ENCODE measurements at regions not wholly inside any gene's neighbourhood (a gene's known extent, or its start where the extent isn't known, plus 50 kb on each side); places are given as distances from the start of the nearest gene placed in this dataset.

- Histone ChIP-seq H3K9ac (ENCODE audit: low read length) (no peak overlapping the region), H3K27me3 (ENCODE audit: insufficient read depth, low read length) (no peaks in the 10 kb centered on the region), H3K36me3 (ENCODE audit: insufficient read depth, low read length) (no peaks in the 10 kb centered on the region), H3K4me2 (ENCODE audit: low read length) (no peak overlapping the region), H3K9me3 (ENCODE audit: insufficient read depth, low read depth, low read length) (peaks cover 12% of the 10 kb centered on the region), H3K4me1 (ENCODE audit: insufficient read depth, low read length) (no peaks in the 10 kb centered on the region), H3K79me2 (ENCODE audit: insufficient read depth, low read length) (no peaks in the 10 kb centered on the region), H3K4me3 (ENCODE audit: insufficient read depth, low read depth, low read length) (no peak overlapping the region), H4K20me1 (ENCODE audit: insufficient read depth, low read length) (no peaks in the 10 kb centered on the region), H3K27ac (ENCODE audit: low read depth, low read length) (no peak overlapping the region), H2AFZ (ENCODE audit: low read depth, low read length) (no peak overlapping the region)
- H3K4me3 Mint-ChIP-seq (ENCODE audit: unreplicated experiment), result no peak overlapping the region
- peaks cover 14% of the 10 kb centered on the region for H3K9me3 Mint-ChIP-seq (ENCODE audit: unreplicated experiment)
- H3K27ac Mint-ChIP-seq (ENCODE audit: unreplicated experiment), result no peak overlapping the region
- DNase-seq (ENCODE audit: low read depth) (no peak), FAIRE-seq (no peak)
- no peaks in the 10 kb centered on the region for H3K27me3 Mint-ChIP-seq (ENCODE audit: low read depth, unreplicated experiment)
- TF ChIP-seq CTCF (IDR thresholded peaks at IDR 0.05; ENCODE audit: insufficient read depth, low read depth, low read length), result no peak
- TF ChIP-seq EZH2 (IDR thresholded peaks at IDR 0.05; ENCODE audit: insufficient read depth, low read length), result no peak
- H3K36me3 Mint-ChIP-seq (ENCODE audit: low read depth, unreplicated experiment), result peaks cover 2% of the 10 kb centered on the region
- peaks cover 2% of the 10 kb centered on the region for H3K4me1 Mint-ChIP-seq (ENCODE audit: low read depth, unreplicated experiment)
Observed at GRCh38 chr2:5791371-5791770, 99.2 kb downstream of the SOX11 start.

GRCh38 chr2:5794012-5794411, 101.8 kb downstream of the SOX11 start:
- TF ChIP-seq EZH2 (IDR thresholded peaks at IDR 0.05; ENCODE audit: insufficient read depth, low read length), result no peak
- TF ChIP-seq CTCF (IDR thresholded peaks at IDR 0.05; ENCODE audit: insufficient read depth, low read depth, low read length), result no peak
- no peaks in the 10 kb centered on the region for H3K36me3 Mint-ChIP-seq (ENCODE audit: low read depth, unreplicated experiment)
- no peaks in the 10 kb centered on the region for H3K36me3 ChIP-seq (ENCODE audit: insufficient read depth, low read length)
- no peak overlapping the region for H3K27ac ChIP-seq (ENCODE audit: low read depth, low read length)
- no peak for DNase-seq (ENCODE audit: low read depth)
- H3K9ac ChIP-seq (ENCODE audit: low read length), result no peak overlapping the region
- no peaks in the 10 kb centered on the region for H3K27me3 Mint-ChIP-seq (ENCODE audit: low read depth, unreplicated experiment)
- no peak overlapping the region for H3K4me2 ChIP-seq (ENCODE audit: low read length)
- no peak overlapping the region for H2AFZ ChIP-seq (ENCODE audit: low read depth, low read length)
- FAIRE-seq, result no peak
- peaks cover 7% of the 10 kb centered on the region for H3K9me3 ChIP-seq (ENCODE audit: insufficient read depth, low read depth, low read length)
- H3K9me3 Mint-ChIP-seq (ENCODE audit: unreplicated experiment), result peaks cover 12% of the 10 kb centered on the region
- no peak overlapping the region for H3K4me3 Mint-ChIP-seq (ENCODE audit: unreplicated experiment)
- H3K4me1 ChIP-seq (ENCODE audit: insufficient read depth, low read length), result no peaks in the 10 kb centered on the region
- H3K4me1 Mint-ChIP-seq (ENCODE audit: low read depth, unreplicated experiment), result peaks cover 11% of the 10 kb centered on the region
- H3K27ac Mint-ChIP-seq (ENCODE audit: unreplicated experiment), result no peak overlapping the region
- H3K79me2 ChIP-seq (ENCODE audit: insufficient read depth, low read length), result no peaks in the 10 kb centered on the region
- H3K27me3 ChIP-seq (ENCODE audit: insufficient read depth, low read length), result no peaks in the 10 kb centered on the region
- H3K4me3 ChIP-seq (ENCODE audit: insufficient read depth, low read depth, low read length), result no peak overlapping the region
- no peaks in the 10 kb centered on the region for H4K20me1 ChIP-seq (ENCODE audit: insufficient read depth, low read length)

- Mint-ChIP-seq H3K27ac (ENCODE audit: unreplicated experiment) (peak overlapping the region; percentile 50), H3K9me3 (ENCODE audit: unreplicated experiment) (peaks cover 9% of the 10 kb centered on the region), H3K36me3 (ENCODE audit: low read depth, unreplicated experiment) (no peaks in the 10 kb centered on the region), H3K4me1 (ENCODE audit: low read depth, unreplicated experiment) (peaks cover 16% of the 10 kb centered on the region), H3K27me3 (ENCODE audit: low read depth, unreplicated experiment) (no peaks in the 10 kb centered on the region), H3K4me3 (ENCODE audit: unreplicated experiment) (no peak overlapping the region)
- Histone ChIP-seq H4K20me1 (ENCODE audit: insufficient read depth, low read length) (no peaks in the 10 kb centered on the region), H3K27me3 (ENCODE audit: insufficient read depth, low read length) (no peaks in the 10 kb centered on the region), H3K79me2 (ENCODE audit: insufficient read depth, low read length) (no peaks in the 10 kb centered on the region), H3K4me1 (ENCODE audit: insufficient read depth, low read length) (no peaks in the 10 kb centered on the region), H2AFZ (ENCODE audit: low read depth, low read length) (no peak overlapping the region), H3K4me2 (ENCODE audit: low read length) (no peak overlapping the region), H3K27ac (ENCODE audit: low read depth, low read length) (peak overlapping the region; percentile 39), H3K36me3 (ENCODE audit: insufficient read depth, low read length) (no peaks in the 10 kb centered on the region), H3K9ac (ENCODE audit: low read length) (no peak overlapping the region), H3K9me3 (ENCODE audit: insufficient read depth, low read depth, low read length) (peaks cover 4% of the 10 kb centered on the region), H3K4me3 (ENCODE audit: insufficient read depth, low read depth, low read length) (no peak overlapping the region)
- TF ChIP-seq EZH2 (IDR thresholded peaks at IDR 0.05; ENCODE audit: insufficient read depth, low read length) (no peak), CTCF (IDR thresholded peaks at IDR 0.05; ENCODE audit: insufficient read depth, low read depth, low read length) (no peak)
- FAIRE-seq (no peak), DNase-seq (ENCODE audit: low read depth) (peak; percentile 78)
Observed at GRCh38 chr2:5798084-5798483, 105.9 kb downstream of the SOX11 start.
